ENCODE measurements at regions not wholly inside any gene's neighbourhood (a gene's known extent, or its start where the extent isn't known, plus 50 kb on each side); places are given as distances from the start of the nearest gene placed in this dataset.

GRCh38 chr13:89199138-89199537, 1528.0 kb downstream of the SLITRK5 start:
- TF ChIP-seq CTCF (IDR thresholded peaks at IDR 0.05 in 2 of 3, conservative IDR thresholded peaks at IDR 0.05 in 1 of 3; ENCODE audit: insufficient read depth in 2 of 3, low read depth in 1 of 3, low read length in 3 of 3): no peak
- no peak for TF ChIP-seq RFX1 (IDR thresholded peaks at IDR 0.05)
- TF ChIP-seq CHD1 (IDR thresholded peaks at IDR 0.05; ENCODE audit: low read length): no peak
- TF ChIP-seq IRF1 (CRISPR knock-in tag; IDR thresholded peaks at IDR 0.05; ENCODE audit: borderline replicate concordance): no peak
- TF ChIP-seq SNAPC5 (CRISPR knock-in tag; IDR thresholded peaks at IDR 0.05): no peak
- no peak for TF ChIP-seq EZH2 (IDR thresholded peaks at IDR 0.05; ENCODE audit: borderline replicate concordance, low read depth, low read length)
- TF ChIP-seq SMAD3 (CRISPR knock-in tag; conservative IDR thresholded peaks at IDR 0.05): no peak
- TF ChIP-seq POU5F1 (IDR thresholded peaks at IDR 0.05; ENCODE audit: borderline replicate concordance, low read depth, low read length, partially characterized antibody): no peak
- TF ChIP-seq EP400 (IDR thresholded peaks at IDR 0.05): no peak

Measured in K562 (cell line).